ENCODE measurements at regions not wholly inside any gene's neighbourhood (a gene's known extent, or its start where the extent isn't known, plus 50 kb on each side); places are given as distances from the start of the nearest gene placed in this dataset.

- DNase-seq: no peak
Measured at GRCh38 chr15:85890620-85890980, 95.9 kb upstream of the KLHL25 start.

- DNase-seq: no peak
Measured at GRCh38 chr15:85891470-85891869, 96.7 kb upstream of the KLHL25 start.

- no peak for DNase-seq
Measured at GRCh38 chr15:85892232-85892631, 97.5 kb upstream of the KLHL25 start.

GRCh38 chr15:85897207-85897894 lies 102.6 kb upstream of the KLHL25 start:
- no peak for DNase-seq

- no peak for DNase-seq
Measured at GRCh38 chr15:85897895-85898717, 103.4 kb upstream of the KLHL25 start.

GRCh38 chr15:85899927-85900326 lies 105.2 kb upstream of the KLHL25 start:
- no peak for DNase-seq

- no peak for DNase-seq
Measured at GRCh38 chr15:85905751-85906450, 111.2 kb upstream of the KLHL25 start.

- DNase-seq: no peak
Measured at GRCh38 chr15:85906640-85907039, 111.9 kb upstream of the KLHL25 start.

GRCh38 chr15:85910834-85911233 lies 116.1 kb upstream of the KLHL25 start:
- DNase-seq: no peak

GRCh38 chr15:85913461-85913860 lies 118.7 kb upstream of the KLHL25 start:
- DNase-seq: no peak

- DNase-seq: no peak
Measured at GRCh38 chr15:85920956-85921355, 126.2 kb upstream of the KLHL25 start.

GRCh38 chr15:85924088-85924487 lies 129.4 kb upstream of the KLHL25 start:
- no peak for DNase-seq

GRCh38 chr15:85925649-85926237 lies 131.0 kb upstream of the KLHL25 start:
- no peak for DNase-seq

GRCh38 chr15:85926834-85927233 lies 132.1 kb upstream of the KLHL25 start:
- DNase-seq: no peak

GRCh38 chr15:85927931-85928537 lies 133.3 kb upstream of the KLHL25 start:
- no peak for DNase-seq

- no peak for DNase-seq
Measured at GRCh38 chr15:85929786-85930185, 135.1 kb upstream of the KLHL25 start.

- no peak for DNase-seq
Measured at GRCh38 chr15:85932391-85932790, 137.7 kb upstream of the KLHL25 start.

GRCh38 chr15:85934691-85935090 lies 140.0 kb upstream of the KLHL25 start:
- no peak for DNase-seq

GRCh38 chr15:85935182-85935581 lies 140.5 kb upstream of the KLHL25 start:
- no peak for DNase-seq

GRCh38 chr15:85937661-85938060 lies 142.0 kb upstream of the AGBL1 start:
- DNase-seq: no peak

- DNase-seq: no peak
Measured at GRCh38 chr15:85941186-85941855, 138.3 kb upstream of the AGBL1 start.

- no peak for DNase-seq
Measured at GRCh38 chr15:85942632-85943031, 137.0 kb upstream of the AGBL1 start.

All from stimulated activated CD4-positive, alpha-beta T cell treated with anti-CD3 and anti-CD28 coated beads, Interleukin-4, amount 100 ng/mL, for 24 hours (primary cell).